ENCODE measurements at regions not wholly inside any gene's neighbourhood (a gene's known extent, or its start where the extent isn't known, plus 50 kb on each side); places are given as distances from the start of the nearest gene placed in this dataset.

DNA sequence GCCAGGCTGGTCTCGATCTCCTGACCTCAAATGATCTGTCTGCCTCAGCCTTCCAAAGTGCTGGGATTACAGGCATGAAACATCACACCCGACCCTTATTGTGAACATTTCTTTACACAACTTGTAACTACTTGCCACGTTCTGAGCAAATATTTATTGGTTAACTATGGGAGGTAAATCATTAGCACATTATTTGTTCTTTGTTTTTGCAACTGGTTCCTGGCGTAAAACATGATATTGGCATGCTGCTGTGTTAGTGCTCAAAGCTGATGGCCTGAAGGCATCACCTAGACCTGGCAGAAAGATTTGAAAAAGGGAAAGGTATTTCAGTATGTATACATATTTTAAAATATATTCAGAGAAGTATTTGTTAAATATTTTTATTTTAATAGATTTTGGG lies 438.3 kb upstream of the PRKX start:
- no peak for TF ChIP-seq EZH2 (IDR thresholded peaks at IDR 0.05; ENCODE audit: low read length)
- TF ChIP-seq, protein P1, sequence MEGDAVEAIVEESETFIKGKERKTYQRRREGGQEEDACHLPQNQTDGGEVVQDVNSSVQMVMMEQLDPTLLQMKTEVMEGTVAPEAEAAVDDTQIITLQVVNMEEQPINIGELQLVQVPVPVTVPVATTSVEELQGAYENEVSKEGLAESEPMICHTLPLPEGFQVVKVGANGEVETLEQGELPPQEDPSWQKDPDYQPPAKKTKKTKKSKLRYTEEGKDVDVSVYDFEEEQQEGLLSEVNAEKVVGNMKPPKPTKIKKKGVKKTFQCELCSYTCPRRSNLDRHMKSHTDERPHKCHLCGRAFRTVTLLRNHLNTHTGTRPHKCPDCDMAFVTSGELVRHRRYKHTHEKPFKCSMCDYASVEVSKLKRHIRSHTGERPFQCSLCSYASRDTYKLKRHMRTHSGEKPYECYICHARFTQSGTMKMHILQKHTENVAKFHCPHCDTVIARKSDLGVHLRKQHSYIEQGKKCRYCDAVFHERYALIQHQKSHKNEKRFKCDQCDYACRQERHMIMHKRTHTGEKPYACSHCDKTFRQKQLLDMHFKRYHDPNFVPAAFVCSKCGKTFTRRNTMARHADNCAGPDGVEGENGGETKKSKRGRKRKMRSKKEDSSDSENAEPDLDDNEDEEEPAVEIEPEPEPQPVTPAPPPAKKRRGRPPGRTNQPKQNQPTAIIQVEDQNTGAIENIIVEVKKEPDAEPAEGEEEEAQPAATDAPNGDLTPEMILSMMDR (optimal IDR thresholded peaks at IDR 0.05 in 1 of 3, IDR thresholded peaks at IDR 0.05 in 1 of 3, conservative IDR thresholded peaks at IDR 0.05 in 1 of 3; ENCODE audit: extremely low read depth in 1 of 3, insufficient read depth in 2 of 3, low read length in 3 of 3): no peak
- Histone ChIP-seq H3K4me2 (ENCODE audit: control insufficient read depth, extremely low read depth, insufficient read depth, low read depth, low read length) (no peak overlapping the region), H4K20me1 (ENCODE audit: control insufficient read depth, extremely low read depth, insufficient read depth, low read length) (no peaks in the 10 kb centered on the region), H3K27ac (ENCODE audit: control insufficient read depth, insufficient read depth, low read length) (no peak overlapping the region), H2AFZ (ENCODE audit: control insufficient read depth, low read length) (no peak overlapping the region), H3K27me3 (ENCODE audit: control insufficient read depth, extremely low read depth, insufficient read depth, low read length) (no peaks in the 10 kb centered on the region), H3K9me3 (ENCODE audit: control insufficient read depth, low read depth, low read length) (no peaks in the 10 kb centered on the region), H3K4me1 (ENCODE audit: control insufficient read depth, extremely low read depth, insufficient read depth, low read length) (no peaks in the 10 kb centered on the region), H3K4me3 (ENCODE audit: control insufficient read depth in 2 of 3, extremely low read depth in 1 of 3, insufficient read depth in 2 of 3, low read depth in 1 of 3, low read length in 3 of 3) (no peak overlapping the region), H3K79me2 (ENCODE audit: control insufficient read depth, insufficient read depth, low read length) (no peaks in the 10 kb centered on the region), H3K36me3 (ENCODE audit: control insufficient read depth in 2 of 2, extremely low read depth in 1 of 2, insufficient read depth in 2 of 2, low read length in 2 of 2) (no peaks in the 10 kb centered on the region), H3K9me1 (ENCODE audit: control insufficient read depth, extremely low read depth, insufficient read depth, low read length) (no peaks in the 10 kb centered on the region), H3K9ac (ENCODE audit: control insufficient read depth, extremely low read depth, insufficient read depth, low read length) (no peak overlapping the region)
- dilution Hi-C loops (cut with MboI; ENCODE audit: extremely low pct_ligation_motif_present, low sequenced_read_pairs): no loop called here
- FAIRE-seq (no peak), DNase-seq (ENCODE audit: low read depth, low spot score) (no peak)

DNA sequence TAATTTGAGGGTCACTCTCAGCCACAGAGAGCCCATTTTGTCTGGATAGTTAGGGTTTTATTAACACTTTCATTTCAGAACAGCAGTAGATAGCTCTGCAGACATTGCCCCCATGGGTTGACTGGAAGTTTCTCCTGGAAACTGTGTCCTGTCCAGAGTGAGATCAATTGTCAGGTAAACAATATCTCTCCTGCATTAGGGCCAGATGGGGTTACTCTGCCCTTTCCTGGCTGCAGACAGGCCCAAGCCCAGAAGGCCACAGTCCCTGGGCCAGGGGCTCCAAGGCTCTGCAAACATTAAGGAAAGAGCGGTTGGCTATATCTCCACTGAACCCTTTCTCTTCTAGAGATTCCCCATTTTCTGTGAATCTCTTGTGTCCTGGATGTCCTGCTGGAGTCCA lies 436.8 kb upstream of the PRKX start:
- Histone ChIP-seq H3K4me2 (ENCODE audit: control insufficient read depth, extremely low read depth, insufficient read depth, low read depth, low read length) (no peak overlapping the region), H3K9me3 (ENCODE audit: control insufficient read depth, low read depth, low read length) (no peaks in the 10 kb centered on the region), H4K20me1 (ENCODE audit: control insufficient read depth, extremely low read depth, insufficient read depth, low read length) (no peaks in the 10 kb centered on the region), H2AFZ (ENCODE audit: control insufficient read depth, low read length) (no peak overlapping the region), H3K27me3 (ENCODE audit: control insufficient read depth, extremely low read depth, insufficient read depth, low read length) (no peaks in the 10 kb centered on the region), H3K27ac (ENCODE audit: control insufficient read depth, insufficient read depth, low read length) (no peak overlapping the region), H3K9ac (ENCODE audit: control insufficient read depth, extremely low read depth, insufficient read depth, low read length) (no peak overlapping the region), H3K79me2 (ENCODE audit: control insufficient read depth, insufficient read depth, low read length) (no peaks in the 10 kb centered on the region), H3K4me1 (ENCODE audit: control insufficient read depth, extremely low read depth, insufficient read depth, low read length) (no peaks in the 10 kb centered on the region), H3K36me3 (ENCODE audit: control insufficient read depth in 2 of 2, extremely low read depth in 1 of 2, insufficient read depth in 2 of 2, low read length in 2 of 2) (no peaks in the 10 kb centered on the region), H3K4me3 (ENCODE audit: control insufficient read depth in 2 of 3, extremely low read depth in 1 of 3, insufficient read depth in 2 of 3, low read depth in 1 of 3, low read length in 3 of 3) (no peak overlapping the region), H3K9me1 (ENCODE audit: control insufficient read depth, extremely low read depth, insufficient read depth, low read length) (no peaks in the 10 kb centered on the region)
- FAIRE-seq (no peak), DNase-seq (ENCODE audit: low read depth, low spot score) (no peak)
- dilution Hi-C loops (cut with MboI; ENCODE audit: extremely low pct_ligation_motif_present, low sequenced_read_pairs): no loop called here
- TF ChIP-seq, protein P1 (optimal IDR thresholded peaks at IDR 0.05 in 1 of 3, IDR thresholded peaks at IDR 0.05 in 1 of 3, conservative IDR thresholded peaks at IDR 0.05 in 1 of 3; ENCODE audit: extremely low read depth in 1 of 3, insufficient read depth in 2 of 3, low read length in 3 of 3): no peak
- no peak for TF ChIP-seq EZH2 (IDR thresholded peaks at IDR 0.05; ENCODE audit: low read length)
